NB4 (cell line): ENCODE measurements at regions not wholly inside any gene's neighbourhood (a gene's known extent, or its start where the extent isn't known, plus 50 kb on each side); places are given as distances from the start of the nearest gene placed in this dataset.

ENCODE experiments used
- CTCF ChIP-seq: IDR thresholded peaks from one replicate; pipeline ENCODE4 v1.5.1; 2012; ENCODE audit warnings: low read depth, low read length
- MAX ChIP-seq: IDR thresholded peaks from 2 replicates; pipeline ENCODE4 v1.6.1; 2011; ENCODE audit warnings: low read depth, low read length
- MYC ChIP-seq: IDR thresholded peaks from 2 replicates; pipeline ENCODE4 v1.6.1; 2011; ENCODE audit warnings: low read depth, low read length
- POLR2A ChIP-seq: IDR thresholded peaks from 2 replicates; pipeline ENCODE4 v1.6.1; 2011; ENCODE audit warnings: mild to moderate bottlenecking; ENCODE audit not compliant: insufficient read length; ENCODE audit errors: extremely low read depth

- TF ChIP-seq POLR2A (no peak), CTCF (no peak), MAX (no peak), MYC (no peak)
These were observed 65.0 kb downstream of the ATXN3L start for GRCh38 chrX:13254870-13255269.
